HL-60 (cell line): ENCODE measurements at regions not wholly inside any gene's neighbourhood (a gene's known extent, or its start where the extent isn't known, plus 50 kb on each side); places are given as distances from the start of the nearest gene placed in this dataset.

Experiments
- TF ChIP-seq, protein P1 (sequence below): IDR thresholded peaks from one replicate; pipeline ENCODE4 v1.5.1; 2011; ENCODE audit warnings: low read length, control low read depth, inconsistent platforms; ENCODE audit not compliant: insufficient read depth
- TF ChIP-seq, protein P2 (sequence below): IDR thresholded peaks from 2 replicates; pipeline ENCODE4 v1.6.1; 2012; ENCODE audit warnings: low read depth; ENCODE audit not compliant: insufficient replicate concordance

DNA sequence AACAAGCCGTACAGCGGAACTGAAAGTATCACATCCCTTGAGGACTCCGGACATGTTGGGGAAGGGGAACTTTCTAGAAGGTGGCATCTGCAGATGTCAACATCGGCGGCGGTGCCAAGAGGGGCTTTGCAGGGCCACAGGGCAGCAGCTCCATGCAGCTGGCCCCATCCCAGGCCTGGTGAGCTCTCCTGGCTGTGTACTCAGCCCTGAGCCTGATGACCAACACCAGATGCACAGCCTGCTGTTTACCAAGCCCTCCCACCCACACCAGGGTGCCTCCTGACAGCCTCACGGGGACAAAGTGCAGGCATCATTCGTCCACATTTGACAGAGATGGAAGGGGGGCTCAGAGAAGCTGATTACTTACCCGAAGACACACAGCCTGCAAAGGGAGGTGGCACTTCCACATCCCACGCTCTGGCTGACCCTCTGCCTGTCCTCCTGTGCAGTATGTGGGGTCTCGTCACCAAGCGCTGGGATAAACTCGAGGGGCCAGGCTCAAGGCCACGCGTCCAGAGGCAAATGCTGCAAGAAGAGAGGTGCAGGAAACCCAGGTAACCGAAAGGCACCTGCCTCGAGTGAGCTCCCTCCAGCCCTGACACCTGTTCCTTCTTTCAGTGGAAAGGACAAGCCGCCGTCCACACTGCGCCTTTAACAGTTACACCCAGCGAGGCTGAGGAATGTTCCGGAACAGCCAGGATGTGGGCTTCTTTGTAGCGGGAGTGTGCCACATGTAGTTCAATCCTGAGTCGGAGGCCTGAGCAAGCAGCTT, 69.0 kb upstream of the ASAP2 start:
- TF ChIP-seq, protein P1, sequence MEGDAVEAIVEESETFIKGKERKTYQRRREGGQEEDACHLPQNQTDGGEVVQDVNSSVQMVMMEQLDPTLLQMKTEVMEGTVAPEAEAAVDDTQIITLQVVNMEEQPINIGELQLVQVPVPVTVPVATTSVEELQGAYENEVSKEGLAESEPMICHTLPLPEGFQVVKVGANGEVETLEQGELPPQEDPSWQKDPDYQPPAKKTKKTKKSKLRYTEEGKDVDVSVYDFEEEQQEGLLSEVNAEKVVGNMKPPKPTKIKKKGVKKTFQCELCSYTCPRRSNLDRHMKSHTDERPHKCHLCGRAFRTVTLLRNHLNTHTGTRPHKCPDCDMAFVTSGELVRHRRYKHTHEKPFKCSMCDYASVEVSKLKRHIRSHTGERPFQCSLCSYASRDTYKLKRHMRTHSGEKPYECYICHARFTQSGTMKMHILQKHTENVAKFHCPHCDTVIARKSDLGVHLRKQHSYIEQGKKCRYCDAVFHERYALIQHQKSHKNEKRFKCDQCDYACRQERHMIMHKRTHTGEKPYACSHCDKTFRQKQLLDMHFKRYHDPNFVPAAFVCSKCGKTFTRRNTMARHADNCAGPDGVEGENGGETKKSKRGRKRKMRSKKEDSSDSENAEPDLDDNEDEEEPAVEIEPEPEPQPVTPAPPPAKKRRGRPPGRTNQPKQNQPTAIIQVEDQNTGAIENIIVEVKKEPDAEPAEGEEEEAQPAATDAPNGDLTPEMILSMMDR = no peak
- TF ChIP-seq, protein P2, sequence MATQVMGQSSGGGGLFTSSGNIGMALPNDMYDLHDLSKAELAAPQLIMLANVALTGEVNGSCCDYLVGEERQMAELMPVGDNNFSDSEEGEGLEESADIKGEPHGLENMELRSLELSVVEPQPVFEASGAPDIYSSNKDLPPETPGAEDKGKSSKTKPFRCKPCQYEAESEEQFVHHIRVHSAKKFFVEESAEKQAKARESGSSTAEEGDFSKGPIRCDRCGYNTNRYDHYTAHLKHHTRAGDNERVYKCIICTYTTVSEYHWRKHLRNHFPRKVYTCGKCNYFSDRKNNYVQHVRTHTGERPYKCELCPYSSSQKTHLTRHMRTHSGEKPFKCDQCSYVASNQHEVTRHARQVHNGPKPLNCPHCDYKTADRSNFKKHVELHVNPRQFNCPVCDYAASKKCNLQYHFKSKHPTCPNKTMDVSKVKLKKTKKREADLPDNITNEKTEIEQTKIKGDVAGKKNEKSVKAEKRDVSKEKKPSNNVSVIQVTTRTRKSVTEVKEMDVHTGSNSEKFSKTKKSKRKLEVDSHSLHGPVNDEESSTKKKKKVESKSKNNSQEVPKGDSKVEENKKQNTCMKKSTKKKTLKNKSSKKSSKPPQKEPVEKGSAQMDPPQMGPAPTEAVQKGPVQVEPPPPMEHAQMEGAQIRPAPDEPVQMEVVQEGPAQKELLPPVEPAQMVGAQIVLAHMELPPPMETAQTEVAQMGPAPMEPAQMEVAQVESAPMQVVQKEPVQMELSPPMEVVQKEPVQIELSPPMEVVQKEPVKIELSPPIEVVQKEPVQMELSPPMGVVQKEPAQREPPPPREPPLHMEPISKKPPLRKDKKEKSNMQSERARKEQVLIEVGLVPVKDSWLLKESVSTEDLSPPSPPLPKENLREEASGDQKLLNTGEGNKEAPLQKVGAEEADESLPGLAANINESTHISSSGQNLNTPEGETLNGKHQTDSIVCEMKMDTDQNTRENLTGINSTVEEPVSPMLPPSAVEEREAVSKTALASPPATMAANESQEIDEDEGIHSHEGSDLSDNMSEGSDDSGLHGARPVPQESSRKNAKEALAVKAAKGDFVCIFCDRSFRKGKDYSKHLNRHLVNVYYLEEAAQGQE = no peak
